Muscle layer of duodenum (tissue), 2 donors: ENCODE measurements at regions not wholly inside any gene's neighbourhood (a gene's known extent, or its start where the extent isn't known, plus 50 kb on each side); places are given as distances from the start of the nearest gene placed in this dataset.

Experiments
- H3K27ac ChIP-seq: one replicate; pipeline ENCODE4 v1.7.0; 2013; ENCODE audit warnings: mild to moderate bottlenecking, low read length
- H3K27me3 ChIP-seq: one replicate; pipeline ENCODE4 v1.7.0; 2013; ENCODE audit warnings: low read depth, mild to moderate bottlenecking, control low read depth, low read length
- H3K36me3 ChIP-seq, 2 donors: one replicate each; pipeline ENCODE4 v1.7.0; 2013; ENCODE audit warnings: low read length in 2 of 2, control low read depth in 1 of 2, mild to moderate bottlenecking in 1 of 2; ENCODE audit not compliant: insufficient read depth in 2 of 2, control insufficient read depth in 1 of 2
- H3K4me1 ChIP-seq, 2 donors: one replicate each; pipeline ENCODE4 v1.7.0; 2013; ENCODE audit warnings: low read length in 2 of 2, mild to moderate bottlenecking in 2 of 2, control low read depth in 1 of 2, moderate library complexity in 1 of 2; ENCODE audit not compliant: insufficient read depth in 2 of 2, control insufficient read depth in 1 of 2
- H3K4me3 ChIP-seq, 2 donors: one replicate each; pipeline ENCODE4 v1.7.0; 2013; ENCODE audit warnings: low read length in 2 of 2, low read depth in 1 of 2, mild to moderate bottlenecking in 1 of 2
- H3K9me3 ChIP-seq, 2 donors: one replicate each; pipeline ENCODE4 v1.7.0; 2013; ENCODE audit warnings: low read length in 2 of 2, control low read depth in 1 of 2, mild to moderate bottlenecking in 1 of 2; ENCODE audit not compliant: control insufficient read depth in 1 of 2
- donor health status: healthy.

DNA sequence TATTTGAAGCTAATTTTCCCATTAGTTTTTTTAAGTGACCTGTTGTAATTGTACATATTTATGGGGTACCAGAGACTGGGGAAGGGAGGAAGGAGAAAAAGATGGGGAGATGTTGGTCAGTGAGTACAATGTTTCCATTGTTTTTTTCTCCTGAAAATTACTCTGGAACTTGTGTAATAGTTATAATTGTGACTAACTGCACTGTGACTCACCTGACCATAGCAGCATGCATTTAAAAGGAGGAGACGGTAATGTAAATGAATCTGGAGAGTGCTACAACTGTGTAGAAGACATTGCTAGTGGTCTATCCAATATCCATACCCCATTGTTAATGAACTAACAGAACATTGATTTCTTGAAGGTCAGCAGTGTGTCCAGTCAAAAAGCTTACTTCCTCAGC lies 133.4 kb downstream of the RFPL4B start:
- Histone ChIP-seq H3K4me3 (no peak overlapping the region), H3K27ac (no peak overlapping the region), H3K27me3 (no peaks in the 10 kb centered on the region), H3K9me3 (no peaks in the 10 kb centered on the region), H3K4me1 (no peaks in the 10 kb centered on the region), H3K36me3 (no peaks in the 10 kb centered on the region)

DNA sequence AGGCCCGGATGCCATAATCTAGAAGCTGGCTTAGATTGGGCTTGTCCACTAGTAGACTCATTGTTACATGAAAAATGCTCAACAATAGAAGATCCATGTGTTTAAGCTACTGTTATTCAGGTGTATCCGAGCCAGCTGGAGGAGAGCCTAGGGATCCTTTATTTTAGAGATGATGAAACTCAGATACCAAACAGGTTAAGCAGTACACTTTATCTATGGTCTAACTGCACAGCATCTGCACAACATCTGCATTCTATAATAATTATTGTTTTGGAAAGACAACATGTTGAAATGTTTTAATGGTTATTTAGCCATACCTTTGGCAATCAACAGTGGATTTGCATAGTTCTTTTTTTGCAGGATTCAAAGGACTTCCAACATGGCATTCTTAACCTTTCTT lies 134.1 kb downstream of the RFPL4B start:
- Histone ChIP-seq H3K4me1 (no peaks in the 10 kb centered on the region), H3K27me3 (no peaks in the 10 kb centered on the region), H3K36me3 (no peaks in the 10 kb centered on the region), H3K9me3 (no peaks in the 10 kb centered on the region), H3K27ac (no peak overlapping the region), H3K4me3 (no peak overlapping the region)

DNA sequence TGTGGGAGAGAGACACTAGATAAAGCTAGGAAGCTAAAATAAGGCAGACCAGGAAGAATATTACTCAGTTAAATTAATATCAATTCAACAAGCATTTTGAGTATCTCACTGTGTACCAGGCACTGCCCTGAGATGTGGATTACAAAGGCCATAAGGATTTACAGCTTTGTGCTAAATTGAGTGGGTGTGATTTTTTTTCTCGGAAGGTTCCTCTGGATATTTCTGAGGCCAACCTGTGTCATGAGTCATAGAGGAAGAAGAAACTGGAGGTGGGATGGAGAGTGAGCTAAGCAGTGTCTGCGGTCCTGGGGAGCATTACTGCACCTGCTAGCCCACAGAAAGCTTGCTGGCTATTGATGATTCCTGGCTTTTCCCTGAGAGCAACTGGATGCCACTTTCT lies 135.2 kb downstream of the RFPL4B start:
- no peaks in the 10 kb centered on the region for H3K27me3 ChIP-seq
- H3K27ac ChIP-seq, result no peak overlapping the region
- H3K36me3 ChIP-seq, result no peaks in the 10 kb centered on the region
- H3K9me3 ChIP-seq, result no peaks in the 10 kb centered on the region
- no peak overlapping the region for H3K4me3 ChIP-seq
- no peaks in the 10 kb centered on the region for H3K4me1 ChIP-seq

GRCh38 chr6:112485120-112485826 lies 138.1 kb downstream of the RFPL4B start:
- Histone ChIP-seq H3K27me3 (no peaks in the 10 kb centered on the region), H3K36me3 (no peaks in the 10 kb centered on the region), H3K9me3 (no peaks in the 10 kb centered on the region), H3K27ac (no peak overlapping the region), H3K4me3 (no peak overlapping the region), H3K4me1 (no peaks in the 10 kb centered on the region)

DNA sequence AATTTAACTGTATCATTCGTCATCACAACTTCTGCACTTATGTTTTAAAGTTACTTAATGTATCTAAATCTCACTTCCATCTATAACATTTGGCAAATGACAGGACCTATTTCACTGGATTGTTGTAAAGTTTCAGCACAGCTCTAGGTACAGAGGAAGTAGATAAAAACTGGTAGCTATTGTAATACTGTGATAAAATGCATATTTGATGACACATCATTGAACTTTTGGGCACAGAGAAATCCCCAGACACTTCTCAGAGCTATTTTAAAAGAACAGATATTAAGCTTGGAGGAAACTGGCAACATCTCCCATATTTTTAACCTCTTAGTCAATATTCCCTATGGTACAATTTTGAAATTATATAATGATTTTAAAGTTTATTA lies 138.7 kb downstream of the RFPL4B start:
- H3K4me3 ChIP-seq, result no peak overlapping the region
- no peak overlapping the region for H3K27ac ChIP-seq
- no peaks in the 10 kb centered on the region for H3K9me3 ChIP-seq
- H3K27me3 ChIP-seq, result no peaks in the 10 kb centered on the region
- H3K4me1 ChIP-seq, result no peaks in the 10 kb centered on the region
- no peaks in the 10 kb centered on the region for H3K36me3 ChIP-seq

- Histone ChIP-seq H3K4me1 (no peaks in the 10 kb centered on the region), H3K27ac (no peak overlapping the region), H3K27me3 (no peaks in the 10 kb centered on the region), H3K4me3 (no peak overlapping the region), H3K9me3 (no peaks in the 10 kb centered on the region), H3K36me3 (no peaks in the 10 kb centered on the region)
Observed at GRCh38 chr6:112486454-112486853, 139.3 kb downstream of the RFPL4B start.

DNA sequence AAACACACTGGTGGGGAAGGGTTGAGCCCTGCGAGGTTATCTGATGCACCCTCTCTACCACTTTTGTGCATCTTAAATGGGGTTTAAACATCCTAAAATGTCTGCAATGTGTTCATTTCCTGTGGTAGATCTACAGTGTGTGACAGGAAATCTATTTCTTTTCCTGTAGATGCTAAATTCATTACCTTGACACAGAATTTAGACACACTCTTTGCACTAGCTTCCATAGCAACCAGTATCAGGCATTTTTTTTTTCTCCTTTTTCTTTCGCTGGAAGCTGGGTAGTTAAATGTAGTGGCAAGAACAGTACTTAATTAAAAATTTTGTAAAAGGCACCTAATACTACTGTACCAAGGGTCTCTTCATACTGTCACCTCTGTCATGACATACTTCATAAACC lies 141.1 kb downstream of the RFPL4B start:
- Histone ChIP-seq H3K4me1 (no peaks in the 10 kb centered on the region), H3K36me3 (no peaks in the 10 kb centered on the region), H3K4me3 (no peak overlapping the region), H3K27me3 (no peaks in the 10 kb centered on the region), H3K9me3 (no peaks in the 10 kb centered on the region), H3K27ac (no peak overlapping the region)

DNA sequence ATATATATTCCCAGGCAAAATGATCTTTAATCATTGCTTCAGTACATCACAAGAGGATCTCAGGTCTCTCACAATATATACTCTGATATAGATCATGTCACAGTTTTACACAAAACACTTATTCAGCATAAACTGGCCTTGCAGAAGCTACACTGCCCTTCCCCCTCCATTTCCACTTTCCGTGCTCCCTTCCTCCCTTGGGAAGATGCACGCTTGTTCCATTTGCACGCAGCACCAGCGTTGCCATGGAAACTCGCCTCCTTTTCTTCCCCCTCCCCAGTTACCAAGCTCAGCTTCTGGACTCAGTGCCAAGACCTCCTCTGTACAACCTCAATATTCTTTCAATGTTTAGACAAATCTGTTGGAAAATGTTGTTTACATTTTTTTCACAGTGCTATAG lies 154.6 kb downstream of the RFPL4B start:
- H3K9me3 ChIP-seq, result no peaks in the 10 kb centered on the region
- H3K4me3 ChIP-seq, result no peak overlapping the region
- no peaks in the 10 kb centered on the region for H3K36me3 ChIP-seq
- H3K4me1 ChIP-seq, result peaks cover 0 to 9% of the 10 kb centered on the region in 2 donors
- H3K27me3 ChIP-seq, result no peaks in the 10 kb centered on the region
- no peak overlapping the region for H3K27ac ChIP-seq

DNA sequence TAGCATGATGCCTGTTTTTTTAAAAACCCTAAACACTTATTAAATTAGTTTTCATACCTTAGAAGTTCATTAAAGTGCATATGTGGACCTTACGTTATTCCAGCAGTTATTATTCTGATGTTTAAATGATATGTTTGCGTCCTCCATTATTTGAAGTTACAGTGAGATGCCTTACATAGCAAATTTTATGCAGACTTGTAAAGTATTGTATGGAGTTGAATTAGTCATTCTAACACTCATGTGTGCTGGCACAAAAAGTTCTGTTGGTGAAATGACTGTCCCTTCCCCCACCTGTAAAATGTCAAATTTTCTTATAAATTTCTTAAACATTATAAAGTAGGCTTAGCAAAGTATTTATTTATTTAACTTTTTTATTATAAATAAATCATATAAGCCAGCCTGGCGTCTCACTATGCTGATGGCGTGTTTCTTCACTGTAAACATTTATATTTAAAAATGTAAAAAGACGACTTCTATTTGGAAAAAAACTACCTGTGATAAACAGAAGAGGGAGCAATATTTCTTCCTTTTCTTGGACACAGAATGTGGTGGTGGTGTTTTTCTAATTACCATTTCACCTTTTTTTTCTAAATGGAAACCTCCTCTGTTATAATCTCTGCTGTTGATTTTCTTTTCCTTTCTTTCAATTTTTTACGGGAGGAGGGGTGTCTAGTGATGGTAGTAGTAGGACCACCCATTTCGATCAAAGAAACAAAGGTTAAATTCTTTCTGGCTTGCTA lies 155.4 kb downstream of the RFPL4B start:
- H3K36me3 ChIP-seq, result no peaks in the 10 kb centered on the region
- no peaks in the 10 kb centered on the region for H3K27me3 ChIP-seq
- peaks cover 0 to 9% of the 10 kb centered on the region in 2 donors for H3K4me1 ChIP-seq
- H3K27ac ChIP-seq, result no peak overlapping the region
- H3K4me3 ChIP-seq, result no peak overlapping the region
- no peaks in the 10 kb centered on the region for H3K9me3 ChIP-seq

DNA sequence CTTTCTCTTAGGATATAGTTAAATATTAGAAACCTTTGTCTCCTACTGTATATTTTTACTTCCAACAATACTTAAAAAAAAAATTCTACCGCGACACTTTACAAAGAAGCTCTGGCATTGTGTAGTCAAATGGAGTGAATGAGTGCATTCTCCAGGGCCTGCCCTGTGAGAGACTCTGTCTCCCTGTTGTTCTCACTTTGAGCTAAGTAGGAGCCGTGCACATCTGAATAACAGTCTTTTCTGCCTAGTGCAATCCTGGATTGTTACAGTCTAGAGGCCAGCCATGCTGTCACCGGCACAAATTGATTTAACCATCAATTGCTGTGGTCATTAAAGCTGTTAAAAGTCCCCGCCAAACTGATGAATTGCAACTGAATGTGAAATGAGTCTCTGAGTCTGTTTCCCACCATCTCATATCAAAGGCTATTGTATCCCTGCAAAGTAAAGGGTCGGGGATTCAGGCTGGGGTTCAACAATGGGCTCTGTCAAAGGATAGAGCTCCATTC lies 156.0 kb downstream of the RFPL4B start:
- no peak overlapping the region for H3K27ac ChIP-seq

DNA sequence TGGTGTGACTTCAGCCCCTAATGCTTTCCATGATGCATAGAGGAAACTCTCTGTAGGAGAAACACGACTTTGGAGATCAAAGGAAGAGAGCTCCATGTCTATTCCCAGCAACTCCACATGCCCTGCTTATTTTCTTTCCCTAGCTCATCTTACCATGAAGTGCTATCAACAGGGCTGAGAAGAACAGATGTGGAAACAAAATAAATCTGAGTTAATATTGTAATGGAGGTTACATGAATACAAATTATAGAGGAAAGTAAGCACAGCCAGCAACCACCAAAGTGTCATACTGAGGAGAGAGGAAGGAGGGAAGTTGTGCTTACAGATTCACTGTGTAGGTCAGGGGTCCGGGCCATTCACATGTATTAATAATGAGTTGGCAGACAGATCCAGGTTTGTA lies 157.5 kb downstream of the RFPL4B start:
- Histone ChIP-seq H3K27ac (no peak overlapping the region), H3K4me3 (no peak overlapping the region), H3K36me3 (no peaks in the 10 kb centered on the region)

More for the DNA sequence above, 156.0 kb downstream of the RFPL4B start:
- Histone ChIP-seq H3K4me1 (peaks cover 0 to 9% of the 10 kb centered on the region in 2 donors), H3K27me3 (no peaks in the 10 kb centered on the region), H3K4me3 (no peak overlapping the region), H3K9me3 (no peaks in the 10 kb centered on the region), H3K36me3 (no peaks in the 10 kb centered on the region)

More for the DNA sequence above, 157.5 kb downstream of the RFPL4B start:
- Histone ChIP-seq H3K4me1 (peaks cover 0 to 9% of the 10 kb centered on the region in 2 donors), H3K9me3 (no peaks in the 10 kb centered on the region), H3K27me3 (no peaks in the 10 kb centered on the region)
